ENCODE measurements at regions not wholly inside any gene's neighbourhood (a gene's known extent, or its start where the extent isn't known, plus 50 kb on each side); places are given as distances from the start of the nearest gene placed in this dataset. TPM values are rescaled to one million over a fixed set of nuclear protein-coding genes. Genes with fewer than 3 reads are reported as not detected.

Small RNA genes in the stretch of these regions (small RNA-seq; reads per million reads assigned to genes)
- gene AC091946.2 (ENCODE audit: low read depth) (not detected), gene AC140172.1 (ENCODE audit: low read depth) (not detected)
